Left colon (tissue), 2 donors: ENCODE measurements at regions not wholly inside any gene's neighbourhood (a gene's known extent, or its start where the extent isn't known, plus 50 kb on each side); places are given as distances from the start of the nearest gene placed in this dataset.
A peak's percentile ranks its signal among the peaks of the same experiment; 100 is the strongest.
"Not testable (repeated sequence)": the region's sequence is repeated elsewhere in the genome, so short reads cannot be mapped to it uniquely, and the experiment has no call there.

ENCODE experiments used
- ATAC-seq: fragments of 200-7000 bp; cut with Tn5 transposase; one replicate; pipeline ENCODE4 v1.9.1; 2020; ENCODE audit warnings: mild to moderate bottlenecking, moderate library complexity
- DNase-seq, 2 donors: peaks; one replicate each; pipeline ENCODE4 v3.0.0-alpha.2; 2020
- intact Hi-C, 2 donors: fragments of 100-400 bp; cut with DNase I in 1 of 2; cut with micrococcal nuclease in 1 of 2; formaldehyde crosslinking; loops; one replicate each; pipeline versions ENCODE4 v1.11.2 to v1.14.0; 2022; cut with DNase I, micrococcal nuclease
- donor health status: DM: no; HTN: no; CAD: no.
- donor health status: DM: yes; HTN: yes; CAD: no.

DNA sequence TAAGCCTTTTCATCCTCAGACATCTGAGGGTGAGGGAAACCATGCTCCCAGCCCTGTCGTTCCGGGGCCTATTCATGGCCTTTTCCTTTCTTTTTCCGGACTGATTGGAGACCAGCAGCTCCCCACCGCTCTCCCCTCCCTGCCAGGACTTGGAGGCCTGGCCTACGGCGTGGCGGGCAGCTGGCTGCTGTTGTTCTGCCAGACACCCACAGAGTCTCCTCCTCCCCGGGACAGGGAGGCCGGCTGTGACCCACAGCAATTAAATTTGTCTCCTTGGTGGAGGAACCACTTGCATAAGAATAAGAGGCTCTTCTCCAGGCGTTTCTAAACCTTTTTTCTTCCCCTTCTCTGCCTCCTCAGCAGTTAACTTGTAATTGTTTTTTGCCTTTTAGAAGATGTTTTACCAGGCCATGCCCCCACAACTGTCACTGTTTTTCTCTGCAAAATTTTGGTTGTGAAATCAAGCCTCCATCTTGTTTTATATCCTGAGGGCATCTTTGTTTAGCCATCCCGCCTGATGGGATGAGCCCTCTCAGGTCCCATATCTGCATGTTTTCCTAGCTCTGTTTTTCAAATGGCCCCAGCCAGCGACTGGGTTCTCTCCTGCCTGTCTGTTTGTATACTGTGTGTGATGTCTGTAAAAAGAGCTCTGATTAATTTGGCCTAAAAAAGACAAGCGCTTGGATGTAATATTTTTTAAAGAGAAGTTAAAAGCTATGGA lies 1060.0 kb upstream of the DDX18 start:
- ATAC-seq = no peak
- no peak for DNase-seq
- intact Hi-C loops = no loop called here

GRCh38 chr2:116761864-116762263 lies 1052.6 kb upstream of the DDX18 start:
- ATAC-seq (no peak), DNase-seq (no peak)
- intact Hi-C loops = no loop called here

DNA sequence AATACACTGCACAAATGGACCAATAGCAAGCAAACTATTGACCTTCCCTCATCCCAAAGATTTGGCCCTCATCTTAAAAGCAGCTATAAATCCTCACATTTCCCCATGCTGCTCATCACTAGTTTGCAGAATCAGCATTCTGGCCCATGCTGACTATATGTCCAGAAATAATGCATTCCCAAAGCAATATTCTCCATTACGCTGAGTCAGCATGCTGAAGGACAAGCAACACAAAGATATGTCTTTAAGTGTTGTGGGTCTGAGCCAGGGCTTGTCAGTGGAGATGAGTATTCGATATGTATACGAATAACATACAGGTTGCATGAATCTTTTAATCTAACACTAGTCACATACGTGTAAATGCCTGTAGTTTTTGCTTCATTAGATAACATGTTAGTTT lies 1045.0 kb upstream of the DDX18 start:
- intact Hi-C loops = no loop called here
- ATAC-seq = no peak

DNA sequence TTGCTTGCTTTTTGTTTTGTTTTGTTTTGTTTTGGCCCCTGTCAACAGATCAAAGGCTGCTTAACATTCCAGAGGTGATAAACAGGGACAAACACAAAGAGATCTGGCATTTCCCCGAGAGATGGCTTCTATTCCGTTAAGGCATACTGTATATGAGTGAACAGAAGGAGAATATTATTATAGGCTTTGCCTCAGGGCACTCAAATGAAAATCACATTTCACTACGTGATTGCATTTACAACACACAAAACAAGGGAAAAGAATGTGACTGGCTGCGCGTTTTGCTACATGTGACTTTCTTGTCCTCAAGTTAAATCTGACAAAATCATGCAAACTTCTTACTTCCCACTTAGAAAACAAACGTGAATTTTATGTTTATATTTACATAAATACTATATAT lies 1037.9 kb upstream of the DDX18 start:
- intact Hi-C loops = no loop called here
- ATAC-seq (no peak), DNase-seq (no peak)

More for the DNA sequence above, 1045.0 kb upstream of the DDX18 start:
- DNase-seq = no peak

DNA sequence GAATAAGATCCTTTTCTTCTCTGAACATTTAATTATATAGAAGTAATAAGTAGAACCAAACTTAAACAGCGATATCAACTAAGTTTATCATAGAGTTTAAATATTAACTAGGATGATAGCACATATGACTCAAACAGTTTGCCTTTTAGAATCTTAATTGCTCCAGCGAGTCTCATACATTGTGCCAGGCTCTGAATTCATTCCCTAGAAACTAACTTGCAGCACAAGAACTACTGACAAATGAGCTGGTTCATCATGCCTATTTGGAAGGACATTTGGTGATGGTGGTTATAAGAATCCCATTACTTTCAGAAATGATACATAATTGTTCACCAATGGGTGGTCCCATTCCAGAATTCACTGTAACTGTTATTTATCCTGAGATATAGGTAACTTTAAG lies 1026.6 kb upstream of the DDX18 start:
- ATAC-seq = peak; percentile 97
- intact Hi-C loops = no loop called here
- no peak for DNase-seq

- intact Hi-C loops = no loop called here
- no peak for ATAC-seq
- DNase-seq = no peak
Measured at GRCh38 chr2:116802671-116803070, 1011.8 kb upstream of the DDX18 start.

DNA sequence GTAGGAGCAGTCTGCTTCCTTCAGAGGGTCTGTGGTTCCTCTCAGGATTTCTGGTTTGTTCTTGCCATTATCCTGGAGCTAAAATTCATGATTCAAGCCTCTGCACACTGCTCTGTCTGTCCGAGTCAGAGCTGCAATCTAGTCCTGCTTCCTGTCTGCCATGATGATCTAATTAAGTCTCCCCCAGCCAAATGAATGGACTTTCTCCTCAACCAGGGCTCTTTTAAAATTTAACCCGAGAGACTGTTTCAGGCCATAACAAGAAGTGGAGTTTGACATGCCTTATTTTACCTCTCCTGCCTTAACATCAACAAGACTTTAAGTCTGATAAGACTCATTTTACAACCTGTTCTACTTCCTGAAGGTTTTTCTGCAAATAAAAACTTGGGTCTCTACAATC lies 1009.6 kb upstream of the DDX18 start:
- intact Hi-C loops = no loop called here
- ATAC-seq (peak; percentile 90), DNase-seq (peak; percentile 16 to 34)

GRCh38 chr2:116806505-116806904 lies 1008.0 kb upstream of the DDX18 start:
- intact Hi-C loops = not testable (repeated sequence)
- ATAC-seq (peak; percentile 86), DNase-seq (peak; percentile 13 to 33)

DNA sequence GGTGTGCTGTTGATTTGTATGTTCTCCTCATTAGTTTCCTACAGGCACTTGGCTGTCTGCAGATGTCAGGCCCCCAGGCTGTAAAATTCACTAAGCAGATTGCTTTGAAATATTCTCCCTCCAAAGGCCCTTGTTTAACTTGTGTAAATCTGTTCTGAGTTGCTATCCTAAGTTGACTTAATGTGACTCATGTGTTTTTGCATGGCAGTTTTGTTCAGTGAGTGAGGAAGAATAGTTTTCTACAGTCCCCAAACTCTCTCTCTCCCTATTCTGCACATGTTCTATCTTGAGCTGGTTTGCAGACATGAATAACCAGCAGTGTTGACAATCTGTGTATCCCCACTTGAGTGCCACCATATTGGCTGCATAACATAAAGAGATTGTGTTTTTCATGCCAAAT lies 1005.4 kb upstream of the DDX18 start:
- DNase-seq = no peak

GRCh38 chr2:116810071-116810470 lies 1004.4 kb upstream of the DDX18 start:
- DNase-seq = peak in 1 of 2 donors; percentile 25
- ATAC-seq = peak; percentile 65
- intact Hi-C loops = no loop called here

More for the DNA sequence above, 1005.4 kb upstream of the DDX18 start:
- no peak for ATAC-seq
- intact Hi-C loops = no loop called here

GRCh38 chr2:116810645-116811044 lies 1003.8 kb upstream of the DDX18 start:
- ATAC-seq = no peak
- intact Hi-C loops = no loop called here

DNA sequence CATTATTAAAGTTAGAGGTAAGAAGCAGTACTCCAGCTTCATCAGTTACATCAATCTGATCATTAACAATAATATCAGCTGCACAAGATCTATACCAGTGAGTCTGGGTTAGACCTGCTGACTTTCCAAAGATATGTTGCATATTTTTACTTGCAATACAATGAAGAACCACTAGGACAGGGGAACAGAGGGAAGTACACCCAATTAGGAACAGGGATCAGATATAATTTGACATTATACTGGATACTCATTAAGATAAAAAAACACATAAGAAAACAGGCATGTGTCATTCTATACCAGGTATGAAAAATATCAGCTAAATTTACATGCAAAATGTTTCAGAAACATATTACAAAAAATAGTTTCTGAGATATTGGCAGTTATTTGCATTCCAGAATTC lies 995.1 kb upstream of the DDX18 start:
- intact Hi-C loops = no loop called here
- DNase-seq = no peak
- no peak for ATAC-seq

More at GRCh38 chr2:116810645-116811044, 1003.8 kb upstream of the DDX18 start:
- DNase-seq = no peak

GRCh38 chr2:116820986-116821385 lies 993.5 kb upstream of the DDX18 start:
- DNase-seq (no peak), ATAC-seq (no peak)
- intact Hi-C loops = no loop called here

GRCh38 chr2:116829543-116829942 lies 984.9 kb upstream of the DDX18 start:
- DNase-seq, ATAC-seq, intact Hi-C loops: not testable (repeated sequence)

- no peak for ATAC-seq
- intact Hi-C loops = no loop called here
- no peak for DNase-seq
Measured at GRCh38 chr2:116832148-116832547, 982.3 kb upstream of the DDX18 start.

DNA sequence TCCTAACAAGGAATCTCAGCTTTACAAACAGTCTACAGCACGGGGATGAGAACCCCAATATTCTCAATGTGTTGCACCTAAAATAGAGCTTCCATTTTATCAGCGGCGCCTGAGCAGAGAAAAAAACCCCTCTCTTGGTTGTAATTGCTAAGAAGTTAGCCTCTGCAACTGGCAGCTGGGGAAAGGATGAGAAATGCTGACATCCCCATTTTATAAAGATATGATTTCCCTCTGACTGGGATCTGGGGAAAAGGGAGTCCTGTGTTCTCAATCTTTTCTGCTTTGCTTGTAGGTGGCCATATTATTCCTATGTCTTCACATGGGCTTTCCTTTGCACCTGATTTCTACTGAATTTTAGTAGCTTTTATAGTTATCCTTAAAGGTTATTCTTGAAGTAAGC lies 981.4 kb upstream of the DDX18 start:
- ATAC-seq = no peak
- no peak for DNase-seq
- intact Hi-C loops = no loop called here

GRCh38 chr2:116842164-116842563 lies 972.3 kb upstream of the DDX18 start:
- DNase-seq (no peak), ATAC-seq (no peak)
- intact Hi-C loops = no loop called here

- intact Hi-C loops = no loop called here
- no peak for DNase-seq
- ATAC-seq = no peak
Measured at GRCh38 chr2:116859708-116860107, 954.8 kb upstream of the DDX18 start.

DNA sequence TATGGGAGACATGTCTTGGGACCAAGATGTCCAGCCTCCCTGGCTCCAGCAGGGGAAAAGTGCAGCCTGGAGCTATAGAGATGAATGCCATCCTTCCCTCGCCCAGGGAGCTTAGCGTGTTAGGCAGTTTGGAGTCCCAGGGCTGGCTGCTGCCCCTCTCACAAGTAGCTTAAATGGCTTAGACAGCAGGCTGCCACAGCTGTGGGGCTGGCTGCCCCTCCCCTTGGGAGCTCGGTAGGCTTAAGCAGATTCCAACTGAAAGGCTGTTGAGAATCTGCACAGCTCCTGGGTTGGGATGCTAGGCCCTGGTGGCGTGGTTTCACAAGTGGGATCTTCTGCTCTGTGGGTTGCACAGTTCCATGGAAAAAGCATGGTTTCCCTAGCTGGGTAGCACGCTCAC lies 940.5 kb upstream of the DDX18 start:
- DNase-seq = no peak
- intact Hi-C loops = no loop called here
- ATAC-seq = no peak

DNA sequence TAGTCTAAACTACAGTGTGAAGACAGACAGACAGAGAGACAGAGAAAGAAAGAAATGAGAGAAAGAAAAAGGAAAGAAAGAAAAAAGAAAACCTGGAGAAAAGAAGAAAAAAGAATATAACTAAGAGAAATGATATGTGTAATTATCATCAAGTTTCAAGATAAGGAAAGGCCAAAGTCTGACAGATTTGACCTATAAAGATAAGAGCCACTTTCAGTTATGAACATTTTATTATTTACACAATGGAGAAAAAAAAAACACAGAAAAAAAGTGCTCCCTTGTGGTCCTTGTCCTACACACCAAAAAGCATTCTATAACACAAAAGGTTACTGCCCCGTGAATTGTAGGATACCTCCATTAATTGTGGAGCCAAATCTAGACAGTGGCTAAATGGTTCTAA lies 937.2 kb upstream of the DDX18 start:
- DNase-seq (no peak), ATAC-seq (peak; percentile 87)

DNA sequence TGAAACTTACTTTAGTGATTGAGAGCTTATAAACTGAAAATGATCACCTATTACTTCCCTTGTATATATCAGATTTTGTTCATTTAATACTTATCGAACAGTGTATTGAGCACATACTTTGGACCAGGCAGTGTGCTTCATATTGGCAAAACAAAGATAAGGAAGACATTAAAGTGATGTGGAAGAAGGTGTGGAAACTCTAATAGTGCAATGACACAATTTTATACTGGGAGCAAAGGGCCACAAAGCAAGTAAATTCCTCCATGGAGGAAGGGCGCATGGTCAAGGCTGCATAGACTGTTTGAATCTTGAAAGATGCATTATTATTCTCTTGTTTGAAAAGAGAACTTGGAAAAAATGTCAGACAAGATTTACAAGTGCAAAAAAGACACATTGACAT lies 936.5 kb upstream of the DDX18 start:
- intact Hi-C loops = no loop called here
- DNase-seq = no peak
- peak; percentile 92 for ATAC-seq

More for the DNA sequence above, 937.2 kb upstream of the DDX18 start:
- intact Hi-C loops = no loop called here
